Right lobe of liver (tissue), 6 donors: ENCODE measurements at regions not wholly inside any gene's neighbourhood (a gene's known extent, or its start where the extent isn't known, plus 50 kb on each side); places are given as distances from the start of the nearest gene placed in this dataset.

ENCODE experiments used
- ATAC-seq, 4 donors: fragments of 200-7000 bp; cut with Tn5 transposase; one replicate each; pipeline ENCODE4 v1.9.1; 2020; ENCODE audit warnings: mild to moderate bottlenecking in 4 of 4, moderate library complexity in 4 of 4
- DNase-seq, 3 donors: peaks; one replicate each; pipeline ENCODE4 v3.0.0-alpha.2; 2020
- H3K27ac ChIP-seq, 3 donors: fragments of 200-600 bp; one replicate each; pipeline ENCODE4 v1.8.0; 2022
- H3K27me3 ChIP-seq, 2 donors: fragments of 200-600 bp; one replicate each; pipeline ENCODE4 v1.8.0; 2022
- H3K36me3 ChIP-seq, 4 donors: fragments of 200-600 bp; sonication (generic) in 1 of 4; one replicate each; pipeline versions ENCODE4 v1.5.1 to v1.8.0; 2017 to 2022; ENCODE audit warnings: control low read depth in 1 of 4
- H3K4me1 ChIP-seq, 4 donors: fragments of 200-600 bp; sonication (generic) in 1 of 4; one replicate each; pipeline versions ENCODE4 v1.5.1 to v1.8.0; 2017 to 2022; ENCODE audit warnings: control low read depth in 1 of 4
- H3K4me3 ChIP-seq, 3 donors: fragments of 200-600 bp; one replicate each; pipeline ENCODE4 v1.8.0; 2022
- H3K9me3 ChIP-seq, 4 donors: fragments of 200-600 bp; sonication (generic) in 1 of 4; one replicate each; pipeline versions ENCODE4 v1.5.1 to v1.8.0; 2017 to 2022; ENCODE audit warnings: control low read depth in 1 of 4
- POLR2A ChIP-seq: fragments of 450-650 bp; IDR thresholded peaks from one replicate; pipeline ENCODE4 v1.6.1; 2017; ENCODE audit warnings: antibody characterized with exemption, mild to moderate bottlenecking
- WGBS: methylation state at CpG from one replicate; pipeline ENCODE4 v1.1.6; 2018; ENCODE audit warnings: low coverage, low lambda C conversion rate; ENCODE audit not compliant: insufficient coverage; ENCODE audit errors: missing lambda C conversion rate; 5-methylcytosine and 5-hydroxymethylcytosine counted together
- intact Hi-C, 2 donors: fragments of 100-400 bp; cut with DNase I; formaldehyde crosslinking; loops; one replicate each; pipeline versions ENCODE4 v1.11.2 to v1.14.1; 2022
- TF ChIP-seq, protein P1 (sequence below), 4 donors: fragments of 200-600 bp in 3 of 4; fragments of 450-650 bp in 1 of 4; IDR thresholded peaks; one replicate each; pipeline versions ENCODE4 v1.5.1 to v1.8.0; 2016 to 2022; ENCODE audit warnings: antibody characterized with exemption in 4 of 4, mild to moderate bottlenecking in 2 of 4
- donor health status: DM: no; HTN: yes; CAD: no.
- donor health status: DM: no; HTN: no; CAD: no.
- donor health status: DM: no; HTN: no; CAD: no.
- donor health status: DM: no; HTN: yes; CAD: no.
- donor health status: DM: no; HTN: yes; CAD: no.

DNA sequence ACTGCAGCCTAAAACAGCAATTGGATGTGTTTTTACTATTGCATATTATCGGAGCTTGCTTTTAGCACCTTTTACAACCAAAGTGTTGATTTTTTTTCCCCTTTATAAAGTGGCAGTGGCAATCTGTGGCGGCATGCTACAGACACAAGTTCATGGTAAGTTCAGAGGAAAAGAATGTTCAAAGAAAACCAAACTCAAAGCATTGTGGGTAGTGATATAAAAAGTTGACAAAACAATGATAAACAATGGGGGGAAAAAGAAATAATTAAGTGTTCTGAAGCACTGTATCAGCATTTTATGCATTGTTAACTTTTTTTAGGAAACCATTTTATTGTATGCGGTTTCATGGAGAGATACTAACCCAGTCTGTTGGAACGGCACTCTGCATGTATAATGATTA lies 492.0 kb upstream of the SOX5 start:
- intact Hi-C loops: no loop called here
- ATAC-seq: no peak
- no peak for TF ChIP-seq POLR2A
- TF ChIP-seq, protein P1, sequence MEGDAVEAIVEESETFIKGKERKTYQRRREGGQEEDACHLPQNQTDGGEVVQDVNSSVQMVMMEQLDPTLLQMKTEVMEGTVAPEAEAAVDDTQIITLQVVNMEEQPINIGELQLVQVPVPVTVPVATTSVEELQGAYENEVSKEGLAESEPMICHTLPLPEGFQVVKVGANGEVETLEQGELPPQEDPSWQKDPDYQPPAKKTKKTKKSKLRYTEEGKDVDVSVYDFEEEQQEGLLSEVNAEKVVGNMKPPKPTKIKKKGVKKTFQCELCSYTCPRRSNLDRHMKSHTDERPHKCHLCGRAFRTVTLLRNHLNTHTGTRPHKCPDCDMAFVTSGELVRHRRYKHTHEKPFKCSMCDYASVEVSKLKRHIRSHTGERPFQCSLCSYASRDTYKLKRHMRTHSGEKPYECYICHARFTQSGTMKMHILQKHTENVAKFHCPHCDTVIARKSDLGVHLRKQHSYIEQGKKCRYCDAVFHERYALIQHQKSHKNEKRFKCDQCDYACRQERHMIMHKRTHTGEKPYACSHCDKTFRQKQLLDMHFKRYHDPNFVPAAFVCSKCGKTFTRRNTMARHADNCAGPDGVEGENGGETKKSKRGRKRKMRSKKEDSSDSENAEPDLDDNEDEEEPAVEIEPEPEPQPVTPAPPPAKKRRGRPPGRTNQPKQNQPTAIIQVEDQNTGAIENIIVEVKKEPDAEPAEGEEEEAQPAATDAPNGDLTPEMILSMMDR (IDR thresholded peaks at IDR 0.05): no peak
- H3K4me1 ChIP-seq: no peaks in the 10 kb centered on the region
- no peaks in the 10 kb centered on the region for H3K36me3 ChIP-seq
- no peak overlapping the region for H3K4me3 ChIP-seq
- WGBS: 46% methylated on average over 4 of the region's 4 CpGs
- no peak for DNase-seq
- no peaks in the 10 kb centered on the region for H3K27me3 ChIP-seq
- no peak overlapping the region for H3K27ac ChIP-seq
- no peaks in the 10 kb centered on the region for H3K9me3 ChIP-seq

DNA sequence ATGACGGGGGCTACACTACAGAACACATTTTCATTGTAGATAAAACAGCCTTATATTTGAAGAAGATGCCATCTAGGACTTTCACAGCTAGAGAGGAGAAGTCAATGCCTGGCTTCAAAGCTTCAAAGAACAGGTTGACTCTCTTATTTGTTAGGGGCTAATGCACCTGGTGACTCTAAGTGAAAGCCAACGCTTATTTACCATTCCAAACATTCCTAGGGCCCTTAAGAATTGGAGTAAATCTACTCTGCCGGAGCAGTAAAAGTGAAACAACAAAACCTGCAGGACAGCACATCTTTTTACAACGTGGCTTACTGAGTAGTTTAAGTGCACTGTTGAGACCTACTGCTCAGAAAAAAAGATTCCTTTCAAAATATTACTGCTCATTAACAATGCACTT lies 487.2 kb upstream of the SOX5 start:
- intact Hi-C loops: no loop called here
- H3K9me3 ChIP-seq: no peaks in the 10 kb centered on the region
- DNase-seq: no peak
- no peaks in the 10 kb centered on the region for H3K27me3 ChIP-seq
- H3K27ac ChIP-seq: no peak overlapping the region
- no peaks in the 10 kb centered on the region for H3K36me3 ChIP-seq
- 88% methylated on average over 1 of the region's 4 CpGs for WGBS
- no peak for TF ChIP-seq POLR2A
- TF ChIP-seq, protein P1 (IDR thresholded peaks at IDR 0.05): no peak
- H3K4me3 ChIP-seq: no peak overlapping the region
- no peak for ATAC-seq
- H3K4me1 ChIP-seq: no peaks in the 10 kb centered on the region

DNA sequence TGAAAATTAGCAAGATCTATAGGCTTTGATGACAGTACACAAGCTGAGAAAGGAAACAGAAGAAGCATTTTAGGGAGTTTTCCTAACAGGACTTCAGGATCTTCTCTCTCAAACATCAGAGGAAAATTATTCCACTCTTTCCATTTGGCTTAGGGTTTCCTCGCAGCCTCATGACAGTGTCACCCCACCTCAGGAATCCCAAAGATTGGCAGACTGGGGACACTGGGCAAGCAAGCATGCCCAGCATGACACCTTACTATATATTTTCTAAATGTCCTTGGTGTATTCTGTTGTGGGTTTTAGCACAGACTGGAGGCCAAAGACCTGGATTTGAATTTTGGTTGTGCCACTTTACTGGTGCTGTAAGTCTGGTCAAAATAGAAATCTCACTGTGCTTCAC lies 482.4 kb upstream of the SOX5 start:
- H3K9me3 ChIP-seq: no peaks in the 10 kb centered on the region
- no peak for DNase-seq
- intact Hi-C loops: no loop called here
- H3K4me1 ChIP-seq: peaks cover 0 to 17% (median 3%) of the 10 kb centered on the region in 4 donors
- H3K4me3 ChIP-seq: no peak overlapping the region
- no CpG with 5 or more reads among the region's 1 CpG for WGBS
- ATAC-seq: no peak
- no peak overlapping the region for H3K27ac ChIP-seq
- TF ChIP-seq, protein P1 (IDR thresholded peaks at IDR 0.05): no peak
- no peak for TF ChIP-seq POLR2A
- no peaks in the 10 kb centered on the region for H3K36me3 ChIP-seq
- H3K27me3 ChIP-seq: no peaks in the 10 kb centered on the region

DNA sequence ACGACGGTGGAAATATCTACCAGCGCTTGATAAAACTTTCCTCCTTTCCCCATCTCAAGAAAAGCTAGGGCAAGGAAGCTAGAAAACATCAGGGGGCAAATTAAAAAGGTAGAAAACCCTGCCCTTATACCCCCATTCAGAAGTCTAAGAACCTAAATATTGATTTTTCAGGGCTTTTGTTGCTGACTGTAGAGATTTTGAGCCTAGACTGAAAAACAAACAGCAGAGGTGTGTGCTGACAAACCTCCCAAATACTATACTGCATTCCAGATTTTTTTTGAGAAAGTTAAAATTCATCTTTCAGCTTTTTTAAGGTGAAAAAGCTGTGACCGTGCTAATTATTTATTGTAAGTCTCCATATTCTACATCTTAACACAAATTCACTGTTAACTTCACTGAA lies 478.3 kb upstream of the SOX5 start:
- Histone ChIP-seq H3K4me1 (peaks cover 0 to 17% (median 3%) of the 10 kb centered on the region in 4 donors), H3K9me3 (no peaks in the 10 kb centered on the region), H3K4me3 (no peak overlapping the region), H3K27me3 (no peaks in the 10 kb centered on the region), H3K27ac (no peak overlapping the region), H3K36me3 (no peaks in the 10 kb centered on the region)
- TF ChIP-seq POLR2A: no peak
- TF ChIP-seq, protein P1 (IDR thresholded peaks at IDR 0.05): no peak
- intact Hi-C loops: no loop called here
- DNase-seq: no peak
- 50% methylated on average over 4 of the region's 4 CpGs for WGBS
- ATAC-seq: peak; percentile 64 to 81 (median 78)

DNA sequence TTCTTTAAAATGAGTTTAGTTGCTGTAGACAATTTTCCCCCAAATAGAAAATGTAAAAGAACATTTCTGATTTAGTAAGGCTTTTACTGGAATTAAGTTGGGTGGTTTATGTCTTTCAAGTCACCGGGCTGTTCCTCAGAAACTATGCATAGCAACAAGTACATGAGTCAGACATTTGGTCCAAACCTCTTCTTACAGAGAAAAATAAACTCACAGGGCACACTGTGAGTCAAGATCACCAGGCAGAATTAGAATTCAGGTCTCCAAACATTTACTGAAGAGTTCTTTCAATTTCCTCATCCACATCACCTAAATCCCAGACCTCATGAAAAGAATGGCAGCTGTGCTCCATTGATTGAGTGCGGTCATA lies 476.1 kb upstream of the SOX5 start:
- Histone ChIP-seq H3K9me3 (no peaks in the 10 kb centered on the region), H3K4me3 (no peak overlapping the region), H3K27me3 (no peaks in the 10 kb centered on the region), H3K4me1 (peaks cover 0 to 32% (median 9%) of the 10 kb centered on the region in 4 donors), H3K27ac (no peak overlapping the region), H3K36me3 (no peaks in the 10 kb centered on the region)
- ATAC-seq: no peak
- no peak for TF ChIP-seq POLR2A
- TF ChIP-seq, protein P1 (IDR thresholded peaks at IDR 0.05): no peak
- DNase-seq: no peak
- intact Hi-C loops: no loop called here
- WGBS: 86% methylated on average over 2 of the region's 2 CpGs
